ENCODE measurements at regions not wholly inside any gene's neighbourhood (a gene's known extent, or its start where the extent isn't known, plus 50 kb on each side); places are given as distances from the start of the nearest gene placed in this dataset.

- Histone ChIP-seq H3K27ac (ENCODE audit: low read depth, low read length) (no peak overlapping the region), H3K4me1 (ENCODE audit: insufficient read depth, low read length) (peaks cover 10% of the 10 kb centered on the region), H2AFZ (ENCODE audit: low read length) (no peak overlapping the region), H3K27me3 (ENCODE audit: insufficient read depth, low read length) (peaks cover 15% of the 10 kb centered on the region), H4K20me1 (ENCODE audit: insufficient read depth, low read length) (no peaks in the 10 kb centered on the region), H3K36me3 (ENCODE audit: insufficient read depth, low read length) (no peaks in the 10 kb centered on the region), H3K9me3 (ENCODE audit: low read depth, low read length) (no peaks in the 10 kb centered on the region), H3K4me2 (ENCODE audit: insufficient read depth, low read length) (no peak overlapping the region), H3K4me3 (ENCODE audit: insufficient read depth, low read length) (no peak overlapping the region), H3K79me2 (ENCODE audit: insufficient read depth, low read length) (no peaks in the 10 kb centered on the region)
- DNase-seq (ENCODE audit: insufficient read length, low spot score, missing footprints), result no peak
- no peak for TF ChIP-seq CTCF (IDR thresholded peaks at IDR 0.05; ENCODE audit: extremely low read depth, low read depth, low read length)
Measured at GRCh38 chr2:176482107-176482506, 212.9 kb downstream of the MTX2 start.

GRCh38 chr2:176483476-176483875 is 214.2 kb downstream of the MTX2 start:
- no peak for DNase-seq (ENCODE audit: insufficient read length, low spot score, missing footprints)
- no peaks in the 10 kb centered on the region for H4K20me1 ChIP-seq (ENCODE audit: insufficient read depth, low read length)
- H2AFZ ChIP-seq (ENCODE audit: low read length), result no peak overlapping the region
- H3K36me3 ChIP-seq (ENCODE audit: insufficient read depth, low read length), result no peaks in the 10 kb centered on the region
- peaks cover 15% of the 10 kb centered on the region for H3K27me3 ChIP-seq (ENCODE audit: insufficient read depth, low read length)
- TF ChIP-seq CTCF (IDR thresholded peaks at IDR 0.05; ENCODE audit: extremely low read depth, low read depth, low read length), result no peak
- no peak overlapping the region for H3K27ac ChIP-seq (ENCODE audit: low read depth, low read length)
- H3K9me3 ChIP-seq (ENCODE audit: low read depth, low read length), result no peaks in the 10 kb centered on the region
- no peak overlapping the region for H3K4me2 ChIP-seq (ENCODE audit: insufficient read depth, low read length)
- H3K4me3 ChIP-seq (ENCODE audit: insufficient read depth, low read length), result no peak overlapping the region
- H3K79me2 ChIP-seq (ENCODE audit: insufficient read depth, low read length), result no peaks in the 10 kb centered on the region
- H3K4me1 ChIP-seq (ENCODE audit: insufficient read depth, low read length), result peaks cover 14% of the 10 kb centered on the region

GRCh38 chr2:176483901-176484568 is 214.8 kb downstream of the MTX2 start:
- no peaks in the 10 kb centered on the region for H4K20me1 ChIP-seq (ENCODE audit: insufficient read depth, low read length)
- no peak for DNase-seq (ENCODE audit: insufficient read length, low spot score, missing footprints)
- H3K27me3 ChIP-seq (ENCODE audit: insufficient read depth, low read length), result peaks cover 15% of the 10 kb centered on the region
- H3K36me3 ChIP-seq (ENCODE audit: insufficient read depth, low read length), result no peaks in the 10 kb centered on the region
- H2AFZ ChIP-seq (ENCODE audit: low read length), result no peak overlapping the region
- H3K79me2 ChIP-seq (ENCODE audit: insufficient read depth, low read length), result no peaks in the 10 kb centered on the region
- peaks cover 19% of the 10 kb centered on the region for H3K4me1 ChIP-seq (ENCODE audit: insufficient read depth, low read length)
- H3K4me3 ChIP-seq (ENCODE audit: insufficient read depth, low read length), result no peak overlapping the region
- H3K27ac ChIP-seq (ENCODE audit: low read depth, low read length), result no peak overlapping the region
- H3K9me3 ChIP-seq (ENCODE audit: low read depth, low read length), result no peaks in the 10 kb centered on the region
- TF ChIP-seq CTCF (IDR thresholded peaks at IDR 0.05; ENCODE audit: extremely low read depth, low read depth, low read length), result no peak
- no peak overlapping the region for H3K4me2 ChIP-seq (ENCODE audit: insufficient read depth, low read length)

GRCh38 chr2:176484838-176485237 is 215.6 kb downstream of the MTX2 start:
- Histone ChIP-seq H3K4me3 (ENCODE audit: insufficient read depth, low read length) (no peak overlapping the region), H2AFZ (ENCODE audit: low read length) (no peak overlapping the region), H4K20me1 (ENCODE audit: insufficient read depth, low read length) (no peaks in the 10 kb centered on the region), H3K27me3 (ENCODE audit: insufficient read depth, low read length) (peaks cover 15% of the 10 kb centered on the region), H3K9me3 (ENCODE audit: low read depth, low read length) (no peaks in the 10 kb centered on the region), H3K4me2 (ENCODE audit: insufficient read depth, low read length) (no peak overlapping the region), H3K36me3 (ENCODE audit: insufficient read depth, low read length) (no peaks in the 10 kb centered on the region), H3K4me1 (ENCODE audit: insufficient read depth, low read length) (peaks cover 21% of the 10 kb centered on the region), H3K79me2 (ENCODE audit: insufficient read depth, low read length) (no peaks in the 10 kb centered on the region), H3K27ac (ENCODE audit: low read depth, low read length) (no peak overlapping the region)
- peak; percentile 70 for DNase-seq (ENCODE audit: insufficient read length, low spot score, missing footprints)
- no peak for TF ChIP-seq CTCF (IDR thresholded peaks at IDR 0.05; ENCODE audit: extremely low read depth, low read depth, low read length)
